Type B pancreatic cell (in vitro differentiated cells): ENCODE measurements at regions not wholly inside any gene's neighbourhood (a gene's known extent, or its start where the extent isn't known, plus 50 kb on each side); places are given as distances from the start of the nearest gene placed in this dataset.

Experiments
- DNase-seq: peaks from one replicate; pipeline ENCODE4 v3.0.0; 2021; ENCODE audit warnings: mixed read lengths; ENCODE audit not compliant: unreplicated experiment; ENCODE audit errors: extremely low spot score
- H3K27ac Mint-ChIP-seq: 2 replicates; pipeline ENCODE4 v1.8.0; 2021; ENCODE audit warnings: mild to moderate bottlenecking, mixed read lengths
- H3K27me3 Mint-ChIP-seq: 2 replicates; pipeline ENCODE4 v1.8.0; 2021; ENCODE audit warnings: mixed read lengths
- H3K36me3 Mint-ChIP-seq: 2 replicates; pipeline ENCODE4 v1.8.0; 2021; ENCODE audit warnings: mixed read lengths
- H3K4me1 Mint-ChIP-seq: one replicate; pipeline ENCODE4 v1.8.0; 2021; ENCODE audit warnings: mixed read lengths; ENCODE audit not compliant: unreplicated experiment
- H3K4me3 Mint-ChIP-seq: 2 replicates; pipeline ENCODE4 v1.8.0; 2021; ENCODE audit warnings: mild to moderate bottlenecking, mixed read lengths
- H3K9me3 Mint-ChIP-seq: 2 replicates; pipeline ENCODE4 v1.8.0; 2021; ENCODE audit warnings: mixed read lengths
- TF ChIP-seq, protein P1 (sequence below): fragments of 200-600 bp; sonication (generic); conservative IDR thresholded peaks from 2 replicates; pipeline ENCODE4 v1.5.0; 2021; ENCODE audit warnings: antibody characterized with exemption, mild to moderate bottlenecking

DNA sequence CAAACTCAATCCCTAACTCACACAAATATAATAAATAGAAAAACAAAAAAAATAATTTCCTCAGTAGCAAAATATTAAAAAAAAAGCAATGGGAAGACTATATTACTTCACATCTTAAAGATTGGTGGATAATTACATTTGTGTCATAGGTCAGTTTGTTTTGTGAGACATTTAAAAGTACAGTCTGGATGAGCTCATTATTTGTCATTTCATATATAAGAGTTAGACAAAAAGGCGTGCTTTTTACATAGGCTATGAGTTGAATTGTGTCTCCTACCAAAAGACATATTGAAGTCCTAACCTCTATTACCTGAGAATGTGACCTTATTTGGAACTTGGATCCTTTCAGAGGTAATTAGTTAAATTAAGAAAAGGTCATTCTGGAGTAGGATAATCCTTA, 710.1 kb upstream of the CBLB start:
- Mint-ChIP-seq H3K27ac (no peak overlapping the region), H3K27me3 (no peaks in the 10 kb centered on the region), H3K4me3 (no peak overlapping the region), H3K36me3 (no peaks in the 10 kb centered on the region), H3K4me1 (no peaks in the 10 kb centered on the region), H3K9me3 (no peaks in the 10 kb centered on the region)
- TF ChIP-seq, protein P1, sequence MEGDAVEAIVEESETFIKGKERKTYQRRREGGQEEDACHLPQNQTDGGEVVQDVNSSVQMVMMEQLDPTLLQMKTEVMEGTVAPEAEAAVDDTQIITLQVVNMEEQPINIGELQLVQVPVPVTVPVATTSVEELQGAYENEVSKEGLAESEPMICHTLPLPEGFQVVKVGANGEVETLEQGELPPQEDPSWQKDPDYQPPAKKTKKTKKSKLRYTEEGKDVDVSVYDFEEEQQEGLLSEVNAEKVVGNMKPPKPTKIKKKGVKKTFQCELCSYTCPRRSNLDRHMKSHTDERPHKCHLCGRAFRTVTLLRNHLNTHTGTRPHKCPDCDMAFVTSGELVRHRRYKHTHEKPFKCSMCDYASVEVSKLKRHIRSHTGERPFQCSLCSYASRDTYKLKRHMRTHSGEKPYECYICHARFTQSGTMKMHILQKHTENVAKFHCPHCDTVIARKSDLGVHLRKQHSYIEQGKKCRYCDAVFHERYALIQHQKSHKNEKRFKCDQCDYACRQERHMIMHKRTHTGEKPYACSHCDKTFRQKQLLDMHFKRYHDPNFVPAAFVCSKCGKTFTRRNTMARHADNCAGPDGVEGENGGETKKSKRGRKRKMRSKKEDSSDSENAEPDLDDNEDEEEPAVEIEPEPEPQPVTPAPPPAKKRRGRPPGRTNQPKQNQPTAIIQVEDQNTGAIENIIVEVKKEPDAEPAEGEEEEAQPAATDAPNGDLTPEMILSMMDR, result no peak
- no peak for DNase-seq

DNA sequence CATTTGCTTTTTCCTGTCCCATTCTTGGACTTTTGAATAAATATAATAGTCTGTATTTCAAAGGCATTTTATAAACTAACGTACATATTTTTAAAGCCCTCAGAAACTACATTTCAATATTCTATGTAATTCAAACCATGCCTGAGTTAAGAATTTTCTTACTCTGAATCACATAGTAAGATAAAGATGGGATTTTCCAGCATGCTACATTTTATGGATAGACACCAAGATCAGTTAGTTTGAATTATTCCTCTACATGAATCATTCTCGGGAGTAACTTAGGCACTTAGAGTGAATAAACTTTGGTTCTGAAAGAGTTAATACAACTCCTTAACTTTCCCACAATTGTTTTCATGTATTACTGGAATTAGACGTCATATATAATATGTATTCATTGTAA, 713.3 kb upstream of the CBLB start:
- Mint-ChIP-seq H3K4me3 (no peak overlapping the region), H3K4me1 (no peaks in the 10 kb centered on the region), H3K36me3 (no peaks in the 10 kb centered on the region), H3K9me3 (no peaks in the 10 kb centered on the region), H3K27ac (no peak overlapping the region), H3K27me3 (no peaks in the 10 kb centered on the region)
- no peak for DNase-seq
- TF ChIP-seq, protein P1, result no peak

DNA sequence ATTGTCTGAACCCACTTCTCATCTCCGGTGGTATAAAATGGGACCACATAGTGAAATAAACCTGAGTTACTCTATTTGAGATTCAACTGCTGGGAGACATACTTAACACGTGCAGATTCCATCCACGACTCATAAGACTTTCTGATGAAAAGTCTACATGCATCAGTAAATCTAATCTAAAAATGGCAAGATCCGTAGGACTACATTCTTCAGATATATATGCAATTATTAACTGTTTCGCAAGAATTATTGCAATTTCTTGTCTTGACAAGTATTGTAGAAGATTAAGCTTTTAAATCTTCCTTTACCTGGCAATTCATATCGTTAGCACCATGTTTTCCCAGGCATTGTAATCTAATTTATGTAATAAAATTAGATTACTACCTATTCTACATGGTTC, 718.7 kb upstream of the CBLB start:
- no peak for DNase-seq
- H3K4me3 Mint-ChIP-seq, result no peak overlapping the region
- no peaks in the 10 kb centered on the region for H3K4me1 Mint-ChIP-seq
- no peaks in the 10 kb centered on the region for H3K36me3 Mint-ChIP-seq
- TF ChIP-seq, protein P1, result no peak
- no peak overlapping the region for H3K27ac Mint-ChIP-seq
- no peaks in the 10 kb centered on the region for H3K9me3 Mint-ChIP-seq
- H3K27me3 Mint-ChIP-seq, result no peaks in the 10 kb centered on the region

DNA sequence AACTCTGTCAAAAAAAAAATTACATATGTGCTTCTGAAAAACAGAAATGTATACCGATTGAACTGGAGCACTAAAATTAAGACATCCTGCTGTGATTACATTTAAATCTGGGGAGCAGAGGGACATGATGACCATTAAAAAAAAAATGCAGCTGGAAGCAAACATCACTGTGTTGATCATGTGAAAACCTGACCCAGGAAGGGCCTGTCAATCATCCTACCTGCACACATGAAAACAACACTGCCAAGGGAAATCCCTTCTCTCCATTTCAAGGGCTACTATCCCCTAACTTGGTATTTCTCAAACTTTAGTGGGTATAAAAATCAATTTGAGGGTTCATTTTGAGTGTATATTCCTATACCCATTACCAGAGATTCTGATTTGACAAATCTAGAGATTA, 719.9 kb upstream of the CBLB start:
- TF ChIP-seq, protein P1, result no peak
- Mint-ChIP-seq H3K27ac (no peak overlapping the region), H3K36me3 (no peaks in the 10 kb centered on the region), H3K4me3 (no peak overlapping the region), H3K4me1 (no peaks in the 10 kb centered on the region), H3K27me3 (no peaks in the 10 kb centered on the region), H3K9me3 (no peaks in the 10 kb centered on the region)
- no peak for DNase-seq

DNA sequence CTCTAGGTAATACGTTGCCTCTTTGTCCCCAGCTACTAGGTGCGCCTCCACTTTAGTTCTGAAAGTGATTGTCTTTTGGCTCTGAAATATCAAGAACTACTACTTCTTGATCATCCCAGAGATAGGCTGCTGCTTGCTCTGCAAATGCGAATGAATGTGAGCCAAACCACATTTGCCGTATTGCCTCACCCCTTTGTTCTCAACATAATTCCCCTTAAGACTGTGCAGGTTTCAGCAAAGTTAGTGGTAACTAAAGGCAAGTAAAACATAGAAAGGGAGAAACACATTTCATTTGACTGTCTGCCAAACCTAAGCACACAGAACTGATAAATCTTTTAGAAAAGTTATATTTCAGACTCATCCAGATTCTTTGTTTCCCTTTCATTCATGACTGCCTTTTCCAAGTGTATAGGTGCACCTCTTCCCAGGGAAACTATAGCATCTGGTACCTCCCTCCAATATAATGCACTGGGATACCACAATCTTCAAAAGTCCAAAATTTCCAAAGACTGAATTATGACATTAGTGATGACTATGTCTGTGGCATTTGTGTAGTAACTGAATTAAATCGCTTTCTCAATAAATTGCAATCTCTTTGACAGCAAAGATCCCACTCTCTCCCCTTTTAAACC, 720.6 kb upstream of the CBLB start:
- Mint-ChIP-seq H3K36me3 (no peaks in the 10 kb centered on the region), H3K4me1 (no peaks in the 10 kb centered on the region), H3K27me3 (no peaks in the 10 kb centered on the region), H3K4me3 (no peak overlapping the region), H3K9me3 (no peaks in the 10 kb centered on the region), H3K27ac (no peak overlapping the region)
- TF ChIP-seq, protein P1, result no peak
- DNase-seq, result no peak

DNA sequence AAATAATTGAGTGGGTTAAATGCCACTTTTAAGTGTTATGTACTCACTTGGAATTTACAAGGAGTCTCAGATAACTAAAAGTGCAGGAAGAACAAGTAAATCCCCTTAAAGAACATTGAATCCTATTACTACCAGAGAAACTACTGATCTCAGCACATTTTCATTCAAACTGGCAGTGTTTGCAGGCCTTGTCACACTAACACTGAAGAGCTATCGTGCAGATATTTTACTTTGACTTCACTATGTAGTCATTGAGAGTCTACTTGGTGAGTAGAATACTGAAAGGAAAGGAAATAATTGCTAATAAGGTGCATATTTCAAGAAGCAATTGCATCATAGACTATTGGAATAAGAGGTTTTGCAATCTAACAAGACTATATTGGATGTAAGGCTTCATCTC, 721.4 kb upstream of the CBLB start:
- H3K9me3 Mint-ChIP-seq, result no peaks in the 10 kb centered on the region
- no peaks in the 10 kb centered on the region for H3K27me3 Mint-ChIP-seq
- no peak overlapping the region for H3K4me3 Mint-ChIP-seq
- H3K27ac Mint-ChIP-seq, result no peak overlapping the region
- no peak for DNase-seq
- H3K36me3 Mint-ChIP-seq, result no peaks in the 10 kb centered on the region
- TF ChIP-seq, protein P1, result no peak
- H3K4me1 Mint-ChIP-seq, result no peaks in the 10 kb centered on the region
